Glomerular visceral epithelial cell (primary cell): ENCODE measurements at regions not wholly inside any gene's neighbourhood (a gene's known extent, or its start where the extent isn't known, plus 50 kb on each side); places are given as distances from the start of the nearest gene placed in this dataset.

Experiments used
- DNase-seq: peaks from one replicate; pipeline ENCODE4 v3.0.0-alpha.2; 2016; ENCODE audit errors: extremely low spot score

GRCh38 chr7:25777969-25778708 lies 373.9 kb upstream of the NFE2L3 start:
- DNase-seq: no peak

- DNase-seq: no peak
Measured at GRCh38 chr7:25779002-25779546, 372.9 kb upstream of the NFE2L3 start.

DNA sequence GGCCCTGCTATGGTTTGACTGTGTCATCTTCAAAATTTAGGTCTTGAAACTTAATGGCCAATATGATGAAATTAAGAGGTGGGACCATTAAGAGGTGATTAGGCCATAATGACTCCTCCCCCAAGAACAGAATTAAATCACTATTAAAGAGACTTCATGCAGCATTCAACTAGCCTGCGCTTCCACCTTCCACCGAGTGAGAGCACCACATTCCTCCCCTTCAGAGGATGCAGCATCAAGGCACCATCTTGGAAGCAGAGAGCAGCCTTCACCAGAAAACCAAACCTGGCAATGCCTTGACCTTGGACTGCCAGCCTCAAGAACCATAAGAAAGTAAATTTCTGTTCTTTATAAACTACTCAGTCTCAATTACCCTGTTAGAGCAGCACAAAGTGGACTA lies 371.1 kb upstream of the NFE2L3 start:
- no peak for DNase-seq

DNA sequence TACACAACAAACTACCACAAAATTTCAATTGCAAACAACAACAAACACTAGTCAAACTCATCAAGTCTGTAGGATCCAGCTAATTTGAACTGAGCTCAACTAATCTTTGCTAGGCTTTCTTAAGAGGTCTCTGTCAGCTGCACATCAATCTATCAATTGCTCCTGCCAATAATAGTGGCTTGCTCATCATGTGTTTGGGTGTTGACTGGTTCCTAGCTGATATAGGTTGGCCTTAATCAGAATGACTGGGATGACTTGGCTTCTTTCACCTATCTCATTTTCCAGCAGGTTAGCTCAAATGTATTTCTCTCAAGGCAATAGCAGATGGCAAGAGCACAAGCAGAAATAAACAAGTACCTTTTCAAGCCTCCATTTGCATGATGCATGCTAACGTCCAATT lies 370.3 kb upstream of the NFE2L3 start:
- no peak for DNase-seq

GRCh38 chr7:25786936-25787335 lies 365.1 kb upstream of the NFE2L3 start:
- DNase-seq: no peak

GRCh38 chr7:25787336-25787735 lies 364.7 kb upstream of the NFE2L3 start:
- no peak for DNase-seq

DNA sequence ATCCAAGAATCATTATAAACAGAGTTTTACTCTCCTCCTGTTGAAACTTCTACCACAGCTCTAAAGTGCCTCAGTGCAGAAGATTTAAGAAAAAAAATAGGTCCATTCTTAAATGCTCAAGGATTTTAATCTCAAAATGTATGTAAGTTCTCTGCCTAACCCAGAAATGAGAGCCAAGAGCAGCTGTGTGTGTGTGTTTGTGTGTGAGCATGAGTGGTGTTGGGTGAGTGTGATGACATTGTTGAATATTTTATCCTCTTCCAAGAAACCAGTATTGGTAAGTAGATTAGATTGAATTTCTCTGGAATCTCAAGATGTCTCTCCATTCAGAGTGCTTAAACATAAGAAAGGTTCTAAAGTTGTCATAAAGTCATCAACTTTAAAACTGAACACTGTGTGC lies 363.6 kb upstream of the NFE2L3 start:
- no peak for DNase-seq

- DNase-seq: no peak
Measured at GRCh38 chr7:25788961-25789620, 362.9 kb upstream of the NFE2L3 start.

GRCh38 chr7:25789701-25790640 lies 362.0 kb upstream of the NFE2L3 start:
- no peak for DNase-seq

DNA sequence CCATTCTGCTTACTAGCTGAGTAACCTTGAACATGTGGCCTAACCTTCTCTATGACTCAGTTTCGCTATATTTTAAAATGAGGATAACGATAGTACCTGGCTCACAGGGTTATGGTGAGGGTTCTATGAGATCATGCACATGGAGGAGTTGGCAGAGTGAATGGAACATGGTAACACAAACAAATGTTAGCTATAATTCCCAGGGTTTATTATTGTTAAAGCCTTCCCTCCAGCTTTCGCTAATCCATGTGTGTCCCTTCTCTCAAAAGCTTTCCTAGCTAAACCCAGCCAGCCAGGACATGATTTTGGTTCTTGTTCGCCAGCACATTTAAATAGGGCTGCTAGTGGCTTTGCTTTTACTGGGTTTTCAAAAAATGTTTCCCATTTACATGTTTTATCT lies 361.0 kb upstream of the NFE2L3 start:
- DNase-seq: no peak

DNA sequence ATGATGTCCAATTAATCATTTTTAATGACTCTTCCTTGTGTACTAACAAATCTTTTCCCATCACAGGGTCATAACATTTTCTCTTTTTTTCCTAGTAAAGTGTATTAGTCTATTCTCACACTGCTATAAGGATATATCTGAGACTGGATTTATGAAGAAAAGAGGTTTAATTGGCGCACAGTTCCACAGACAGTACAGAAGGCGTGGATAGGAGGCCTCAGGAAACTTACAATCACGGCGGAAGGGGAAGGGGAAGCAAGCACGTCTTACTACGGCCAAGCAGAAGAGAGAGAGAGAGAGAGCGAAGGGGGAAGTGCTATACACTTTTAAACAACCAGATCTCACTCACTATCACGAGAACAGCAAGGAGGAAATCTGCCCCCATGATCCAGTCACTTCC lies 359.4 kb upstream of the NFE2L3 start:
- no peak for DNase-seq

DNA sequence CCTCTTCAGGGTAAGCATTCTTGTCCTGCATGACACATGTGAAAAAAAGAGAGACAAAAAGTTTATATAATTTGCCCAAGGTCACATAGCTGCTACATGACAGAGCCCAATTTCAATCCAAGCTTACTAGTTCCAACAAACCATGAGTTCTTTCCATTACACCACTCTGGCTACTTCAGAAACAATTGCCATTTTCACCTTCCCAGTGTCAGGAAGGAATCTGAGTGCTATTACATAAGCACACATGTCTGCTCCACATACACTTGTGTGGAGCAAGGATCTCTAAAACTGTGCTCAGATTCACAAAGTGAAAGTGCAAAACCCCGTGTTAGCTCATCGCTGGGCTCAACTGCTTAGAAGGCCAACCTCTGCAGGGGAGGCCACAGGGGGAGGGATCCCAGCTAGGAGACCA lies 356.2 kb upstream of the NFE2L3 start:
- DNase-seq: no peak

DNA sequence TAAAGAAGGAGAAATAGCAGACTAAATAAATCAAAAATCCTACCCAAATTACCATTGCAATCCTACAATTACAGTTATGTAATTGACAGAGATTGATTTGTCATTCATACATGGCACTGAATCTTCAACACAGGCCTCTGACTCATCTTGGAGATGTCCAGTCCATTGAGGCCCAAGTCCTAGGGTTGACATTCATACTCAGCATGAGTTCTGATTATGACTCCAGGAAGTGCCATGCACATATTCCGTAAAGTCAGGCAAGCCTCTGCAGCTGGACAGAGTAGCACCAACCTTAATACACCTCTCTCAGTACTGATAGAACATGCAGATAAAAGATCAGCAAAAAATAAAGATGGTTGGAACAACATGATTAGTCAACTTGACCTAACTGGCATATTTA lies 353.7 kb upstream of the NFE2L3 start:
- DNase-seq: no peak

GRCh38 chr7:25801214-25801613 lies 350.8 kb upstream of the NFE2L3 start:
- no peak for DNase-seq

DNA sequence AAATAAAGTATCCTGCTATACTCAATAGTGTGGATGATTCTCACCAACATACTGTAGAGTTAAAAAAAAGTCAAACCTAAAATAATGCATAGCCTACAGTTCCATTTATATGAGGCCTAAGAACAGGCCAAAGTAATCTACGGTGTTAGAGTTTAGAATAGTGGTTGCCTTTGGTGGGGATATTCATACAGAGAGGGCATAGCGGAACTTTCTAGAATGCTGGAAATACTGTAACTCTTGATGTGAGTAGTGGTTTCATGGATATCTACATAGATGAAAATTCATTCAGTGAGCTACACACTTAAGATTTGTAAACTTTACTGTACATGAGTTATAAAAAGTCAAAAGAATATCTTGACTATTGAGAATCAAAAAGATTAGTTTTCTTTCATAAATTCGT lies 349.9 kb upstream of the NFE2L3 start:
- DNase-seq: no peak

- DNase-seq: no peak
Measured at GRCh38 chr7:25802473-25802872, 349.5 kb upstream of the NFE2L3 start.

GRCh38 chr7:25803117-25803887 lies 348.7 kb upstream of the NFE2L3 start:
- DNase-seq: no peak

- peak; percentile 2 for DNase-seq
Measured at GRCh38 chr7:25804154-25804553, 347.8 kb upstream of the NFE2L3 start.

- DNase-seq: peak; percentile 5
Measured at GRCh38 chr7:25805027-25805687, 346.8 kb upstream of the NFE2L3 start.

DNA sequence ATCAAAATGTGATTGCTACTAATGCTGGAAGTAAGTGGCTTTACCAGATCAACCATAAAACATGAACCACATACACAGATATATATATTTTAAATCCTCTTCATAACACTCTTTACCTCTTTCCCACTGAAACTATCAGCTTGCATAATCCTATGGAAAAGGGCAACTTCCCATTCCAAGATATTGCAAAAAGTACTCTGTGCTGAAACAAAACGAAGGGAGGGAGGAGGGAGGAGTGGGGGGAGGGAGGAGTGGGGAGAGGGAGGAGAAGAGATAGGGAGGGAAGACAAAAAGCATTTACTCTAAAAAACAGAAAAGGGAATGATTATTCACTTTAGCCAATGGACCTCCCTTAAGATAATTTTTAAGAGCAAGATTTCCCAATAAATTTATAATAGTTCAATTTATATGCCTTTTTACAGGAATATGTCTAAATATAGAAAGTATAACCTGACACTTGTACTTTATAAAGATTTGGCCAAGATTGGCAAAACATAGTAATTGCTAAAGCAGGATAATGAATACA lies 344.8 kb upstream of the NFE2L3 start:
- no peak for DNase-seq

DNA sequence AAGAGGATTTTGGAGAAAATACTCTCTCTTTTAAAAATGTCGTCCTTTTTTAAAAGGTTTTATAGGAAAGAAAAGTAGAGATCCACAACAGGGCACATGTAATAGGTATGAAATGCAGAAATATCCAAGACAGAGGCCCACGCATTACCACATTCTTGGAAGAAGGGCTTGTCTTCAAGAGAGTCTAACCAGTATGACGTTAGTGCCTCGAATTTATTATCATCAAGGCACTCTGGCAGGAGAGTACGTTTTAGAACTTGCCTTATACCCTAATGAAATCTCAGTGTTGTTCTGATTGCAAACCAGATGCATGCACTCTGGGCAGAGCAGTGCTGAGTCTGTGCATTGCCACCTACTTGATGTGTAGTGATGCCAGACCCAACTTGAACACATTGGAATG lies 342.6 kb upstream of the NFE2L3 start:
- no peak for DNase-seq
